ENCODE measurements at regions not wholly inside any gene's neighbourhood (a gene's known extent, or its start where the extent isn't known, plus 50 kb on each side); places are given as distances from the start of the nearest gene placed in this dataset.

GRCh38 chr5:54367844-54368243 is 57.5 kb upstream of the ARL15 start:
- DNase-seq (ENCODE audit: low read depth, low spot score): no peak

- DNase-seq (ENCODE audit: low read depth, low spot score): no peak
Measured at GRCh38 chr5:54366707-54367106, 56.3 kb upstream of the ARL15 start.

GRCh38 chr5:54363669-54364068 is 53.3 kb upstream of the ARL15 start:
- no peak for DNase-seq (ENCODE audit: low read depth, low spot score)

- no peak for DNase-seq (ENCODE audit: low read depth, low spot score)
Measured at GRCh38 chr5:54362992-54363625, 52.7 kb upstream of the ARL15 start.

GRCh38 chr5:54362434-54362833 is 52.1 kb upstream of the ARL15 start:
- DNase-seq (ENCODE audit: low read depth, low spot score): no peak

GRCh38 chr5:54361691-54362411 is 51.5 kb upstream of the ARL15 start:
- DNase-seq (ENCODE audit: low read depth, low spot score): no peak

GRCh38 chr5:54360925-54361662 is 50.7 kb upstream of the ARL15 start:
- no peak for DNase-seq (ENCODE audit: low read depth, low spot score)

Measured in smooth muscle cell of the brain vasculature (primary cell).